HG03571 (cell line): ENCODE measurements at regions not wholly inside any gene's neighbourhood (a gene's known extent, or its start where the extent isn't known, plus 50 kb on each side); places are given as distances from the start of the nearest gene placed in this dataset.

Experiments used
- ATAC-seq: cut with Tn5 transposase; IDR thresholded peaks from one replicate; pipeline ENCODE4 v1.9.1; 2021; ENCODE audit not compliant: unreplicated experiment

GRCh38 chr6:37105148-37106050 lies 64.6 kb upstream of the PIM1 start:
- no peak for ATAC-seq

- ATAC-seq = no peak
These were observed 63.9 kb upstream of the PIM1 start for GRCh38 chr6:37106051-37106363.

GRCh38 chr6:37106554-37106953 lies 63.4 kb upstream of the PIM1 start:
- ATAC-seq = no peak

- ATAC-seq = no peak
These were observed 62.9 kb upstream of the PIM1 start for GRCh38 chr6:37106982-37107491.

GRCh38 chr6:37109714-37110499 lies 60.0 kb upstream of the PIM1 start:
- no peak for ATAC-seq

GRCh38 chr6:37110500-37111461 lies 59.2 kb upstream of the PIM1 start:
- no peak for ATAC-seq

- no peak for ATAC-seq
These were observed 56.0 kb upstream of the PIM1 start for GRCh38 chr6:37113976-37114375.

- ATAC-seq = no peak
These were observed 55.3 kb upstream of the PIM1 start for GRCh38 chr6:37114612-37115011.

- no peak for ATAC-seq
These were observed 54.6 kb upstream of the PIM1 start for GRCh38 chr6:37115236-37115895.

GRCh38 chr6:37116326-37116725 lies 53.6 kb upstream of the PIM1 start:
- no peak for ATAC-seq

GRCh38 chr6:37119387-37119886 lies 50.5 kb upstream of the PIM1 start:
- no peak for ATAC-seq
